ENCODE measurements at regions not wholly inside any gene's neighbourhood (a gene's known extent, or its start where the extent isn't known, plus 50 kb on each side); places are given as distances from the start of the nearest gene placed in this dataset.

GRCh38 chr20:48358176-48359054, 469.4 kb downstream of the PREX1 start:
- TF ChIP-seq, protein P1, sequence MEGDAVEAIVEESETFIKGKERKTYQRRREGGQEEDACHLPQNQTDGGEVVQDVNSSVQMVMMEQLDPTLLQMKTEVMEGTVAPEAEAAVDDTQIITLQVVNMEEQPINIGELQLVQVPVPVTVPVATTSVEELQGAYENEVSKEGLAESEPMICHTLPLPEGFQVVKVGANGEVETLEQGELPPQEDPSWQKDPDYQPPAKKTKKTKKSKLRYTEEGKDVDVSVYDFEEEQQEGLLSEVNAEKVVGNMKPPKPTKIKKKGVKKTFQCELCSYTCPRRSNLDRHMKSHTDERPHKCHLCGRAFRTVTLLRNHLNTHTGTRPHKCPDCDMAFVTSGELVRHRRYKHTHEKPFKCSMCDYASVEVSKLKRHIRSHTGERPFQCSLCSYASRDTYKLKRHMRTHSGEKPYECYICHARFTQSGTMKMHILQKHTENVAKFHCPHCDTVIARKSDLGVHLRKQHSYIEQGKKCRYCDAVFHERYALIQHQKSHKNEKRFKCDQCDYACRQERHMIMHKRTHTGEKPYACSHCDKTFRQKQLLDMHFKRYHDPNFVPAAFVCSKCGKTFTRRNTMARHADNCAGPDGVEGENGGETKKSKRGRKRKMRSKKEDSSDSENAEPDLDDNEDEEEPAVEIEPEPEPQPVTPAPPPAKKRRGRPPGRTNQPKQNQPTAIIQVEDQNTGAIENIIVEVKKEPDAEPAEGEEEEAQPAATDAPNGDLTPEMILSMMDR (IDR thresholded peaks at IDR 0.05): no peak
- no peak for TF ChIP-seq POLR2A (IDR thresholded peaks at IDR 0.05)
- no peak overlapping the region for H3K4me3 ChIP-seq
- no peak overlapping the region for H3K27ac ChIP-seq
- H3K36me3 ChIP-seq: no peaks in the 10 kb centered on the region
- H3K4me1 ChIP-seq: no peaks in the 10 kb centered on the region
- H3K27me3 ChIP-seq: no peaks in the 10 kb centered on the region
- no peaks in the 10 kb centered on the region for H3K9me3 ChIP-seq
- intact Hi-C loops (cut with DNase I; ENCODE audit: low total_unique reads): no loop called here
- DNase-seq: no peak

- intact Hi-C loops (cut with DNase I; ENCODE audit: low total_unique reads): no loop called here
- H3K4me3 ChIP-seq: no peak overlapping the region
- H3K27me3 ChIP-seq: no peaks in the 10 kb centered on the region
- no peaks in the 10 kb centered on the region for H3K36me3 ChIP-seq
- no peak for DNase-seq
- no peak for TF ChIP-seq POLR2A (IDR thresholded peaks at IDR 0.05)
- TF ChIP-seq, protein P1 (IDR thresholded peaks at IDR 0.05): no peak
- H3K27ac ChIP-seq: no peak overlapping the region
- no peaks in the 10 kb centered on the region for H3K9me3 ChIP-seq
- no peaks in the 10 kb centered on the region for H3K4me1 ChIP-seq
Observed at GRCh38 chr20:48357714-48358113, 470.1 kb downstream of the PREX1 start.

DNA sequence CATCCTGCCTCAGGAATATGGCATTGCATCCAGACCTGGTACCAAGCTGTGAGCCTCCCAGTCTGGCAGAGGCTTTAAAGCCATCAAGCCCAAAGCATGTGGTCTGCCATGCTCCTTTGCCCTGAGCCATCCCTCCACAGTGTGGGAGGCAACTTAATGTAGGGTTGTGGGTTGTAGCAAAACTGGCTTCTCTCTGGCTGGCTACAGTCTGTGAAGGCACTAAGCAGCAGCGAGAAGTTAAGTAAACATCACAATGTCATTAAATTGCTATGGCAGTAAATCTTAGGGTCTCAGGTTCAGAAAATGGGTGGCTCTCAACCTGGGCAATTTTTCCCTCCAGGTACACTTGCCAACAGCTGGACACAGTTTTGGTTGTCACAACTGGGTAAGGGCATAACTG, 472.9 kb downstream of the PREX1 start:
- Histone ChIP-seq H3K27me3 (no peaks in the 10 kb centered on the region), H3K4me1 (no peaks in the 10 kb centered on the region), H3K36me3 (no peaks in the 10 kb centered on the region), H3K27ac (no peak overlapping the region), H3K4me3 (no peak overlapping the region), H3K9me3 (no peaks in the 10 kb centered on the region)
- intact Hi-C loops (cut with DNase I; ENCODE audit: low total_unique reads): no loop called here
- no peak for TF ChIP-seq POLR2A (IDR thresholded peaks at IDR 0.05)
- TF ChIP-seq, protein P1 (IDR thresholded peaks at IDR 0.05): no peak
- no peak for DNase-seq

GRCh38 chr20:48354320-48354876, 473.4 kb downstream of the PREX1 start:
- H3K27me3 ChIP-seq: no peaks in the 10 kb centered on the region
- intact Hi-C loops (cut with DNase I; ENCODE audit: low total_unique reads): no loop called here
- H3K36me3 ChIP-seq: no peaks in the 10 kb centered on the region
- DNase-seq: no peak
- H3K4me1 ChIP-seq: no peaks in the 10 kb centered on the region
- H3K27ac ChIP-seq: no peak overlapping the region
- no peak overlapping the region for H3K4me3 ChIP-seq
- no peak for TF ChIP-seq POLR2A (IDR thresholded peaks at IDR 0.05)
- TF ChIP-seq, protein P1 (IDR thresholded peaks at IDR 0.05): no peak
- no peaks in the 10 kb centered on the region for H3K9me3 ChIP-seq

- no peaks in the 10 kb centered on the region for H3K4me1 ChIP-seq
- no peaks in the 10 kb centered on the region for H3K36me3 ChIP-seq
- H3K9me3 ChIP-seq: no peaks in the 10 kb centered on the region
- intact Hi-C loops (cut with DNase I; ENCODE audit: low total_unique reads): no loop called here
- H3K27ac ChIP-seq: no peak overlapping the region
- no peak for TF ChIP-seq POLR2A (IDR thresholded peaks at IDR 0.05)
- TF ChIP-seq, protein P1 (IDR thresholded peaks at IDR 0.05): no peak
- no peak overlapping the region for H3K4me3 ChIP-seq
- no peak for DNase-seq
- H3K27me3 ChIP-seq: no peaks in the 10 kb centered on the region
Observed at GRCh38 chr20:48352628-48353027, 475.2 kb downstream of the PREX1 start.
